ENCODE measurements at regions not wholly inside any gene's neighbourhood (a gene's known extent, or its start where the extent isn't known, plus 50 kb on each side); places are given as distances from the start of the nearest gene placed in this dataset.
A peak's percentile ranks its signal among the peaks of the same experiment; 100 is the strongest.
"Not testable (repeated sequence)": the region's sequence is repeated elsewhere in the genome, so short reads cannot be mapped to it uniquely, and the experiment has no call there.

DNA sequence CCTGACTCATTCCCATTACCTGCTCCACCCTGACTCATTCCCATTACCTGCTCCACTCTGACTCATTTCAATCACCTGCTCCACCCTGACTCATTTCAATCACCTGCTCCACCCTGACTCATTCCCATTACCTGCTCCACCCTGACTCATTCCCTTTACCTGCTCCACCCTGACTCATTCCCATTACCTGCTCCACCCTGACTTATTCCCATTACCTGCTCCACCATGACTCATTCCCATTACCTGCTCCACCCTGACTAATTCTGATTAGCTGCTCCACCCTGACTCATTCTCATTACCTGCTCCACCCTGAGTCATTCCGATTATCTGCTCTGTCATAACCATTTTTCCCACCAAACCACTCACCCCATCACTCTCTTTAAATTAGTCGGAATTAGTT is 901.2 kb upstream of the NEGR1 start:
- DNase-seq: not testable (repeated sequence)

DNA sequence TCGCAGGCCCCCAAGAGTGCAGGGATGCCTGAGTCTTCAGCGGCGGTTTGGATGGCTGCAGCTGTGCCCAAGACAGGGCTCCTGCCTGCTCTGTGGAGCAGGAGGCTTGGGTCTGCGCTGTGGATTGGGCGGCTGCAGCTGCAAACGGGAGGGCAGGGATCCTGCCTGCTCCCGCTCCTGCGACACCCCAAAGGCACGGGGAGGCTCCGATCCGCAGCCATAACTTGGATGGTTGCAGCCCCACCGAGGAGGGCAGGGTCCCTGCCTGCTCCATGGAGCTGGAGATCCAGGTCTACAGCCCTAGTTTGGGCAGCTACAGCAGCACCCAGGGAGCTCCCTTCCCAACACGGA is 898.8 kb upstream of the NEGR1 start:
- no peak for DNase-seq

- DNase-seq: no peak
Observed at GRCh38 chr1:73180397-73181189, 898.3 kb upstream of the NEGR1 start.

GRCh38 chr1:73176902-73177301 is 894.6 kb upstream of the NEGR1 start:
- DNase-seq: no peak

DNA sequence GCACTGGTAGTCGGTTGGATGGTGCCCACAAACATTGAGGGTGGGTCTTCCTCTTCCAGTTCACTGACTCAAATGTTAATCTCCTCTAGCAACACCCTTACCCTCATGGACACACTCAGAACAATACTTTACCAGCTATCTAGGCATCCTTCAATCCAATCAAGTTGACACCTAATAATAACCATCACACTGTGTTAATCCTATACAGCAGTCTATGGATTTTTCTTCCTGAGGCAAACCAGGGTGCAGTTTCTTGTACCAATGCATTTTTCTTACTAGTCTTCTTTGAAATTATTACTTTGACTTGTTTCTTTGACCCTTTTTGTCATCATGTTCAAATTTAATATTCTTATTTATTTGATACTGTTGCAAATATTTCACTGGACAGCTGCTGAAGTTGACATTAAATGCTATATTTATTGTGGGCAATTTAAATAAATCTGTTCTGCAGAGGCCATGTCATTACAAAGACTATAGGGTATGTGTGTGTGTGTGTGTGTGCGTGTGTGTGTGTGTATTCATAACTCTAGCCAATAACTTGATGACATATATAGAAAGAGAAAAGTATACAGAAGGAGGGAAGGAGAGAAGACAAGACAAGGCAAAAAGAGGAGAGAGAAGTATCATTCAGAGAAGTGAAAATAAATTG is 884.8 kb upstream of the NEGR1 start:
- DNase-seq: no peak

- DNase-seq: no peak
Observed at GRCh38 chr1:73162564-73162963, 880.2 kb upstream of the NEGR1 start.

DNA sequence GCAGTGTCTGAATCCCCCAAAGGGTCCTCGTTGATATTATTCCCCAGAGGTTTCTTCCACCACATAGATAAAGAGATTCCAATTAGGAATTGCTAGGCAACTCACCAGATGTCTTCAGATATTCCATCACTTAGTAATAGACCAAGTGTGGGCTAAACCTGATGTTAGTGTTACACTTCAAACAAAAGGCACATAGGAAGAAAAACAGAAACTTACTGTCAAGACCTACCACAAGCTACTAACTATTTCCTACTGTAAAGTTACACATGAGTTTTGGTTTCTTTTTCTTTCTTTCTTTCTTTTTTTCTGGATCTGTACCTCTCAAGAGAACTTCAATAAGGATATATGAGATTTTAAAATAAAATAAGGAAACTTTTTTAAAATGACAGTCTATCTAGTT is 879.1 kb upstream of the NEGR1 start:
- DNase-seq: no peak

GRCh38 chr1:73160759-73161158 is 878.4 kb upstream of the NEGR1 start:
- DNase-seq: no peak

- DNase-seq: no peak
Observed at GRCh38 chr1:73144311-73144710, 862.0 kb upstream of the NEGR1 start.

DNA sequence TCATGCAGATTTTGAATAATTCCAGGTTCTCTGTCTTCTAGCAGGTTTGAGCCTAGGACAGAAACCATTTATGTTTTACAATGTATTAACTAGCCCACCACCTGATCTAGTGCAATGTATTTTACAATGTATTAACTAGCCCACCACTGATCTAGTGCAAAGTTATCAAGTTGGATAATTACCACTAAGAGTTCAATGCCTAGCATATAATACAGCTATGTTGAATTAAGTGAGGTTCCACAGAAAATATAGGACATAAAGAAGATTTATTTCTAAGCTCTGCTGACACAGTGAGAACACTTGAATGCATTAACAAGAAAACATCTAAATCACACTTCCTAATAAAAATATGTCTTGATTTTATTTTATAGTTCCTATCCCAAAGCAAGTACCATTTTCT is 854.6 kb upstream of the NEGR1 start:
- DNase-seq: no peak

GRCh38 chr1:73106931-73107330 is 824.6 kb upstream of the NEGR1 start:
- DNase-seq: no peak

GRCh38 chr1:73105755-73106154 is 823.4 kb upstream of the NEGR1 start:
- no peak for DNase-seq

GRCh38 chr1:73104749-73105148 is 822.4 kb upstream of the NEGR1 start:
- DNase-seq: no peak

GRCh38 chr1:73100216-73100615 is 817.9 kb upstream of the NEGR1 start:
- no peak for DNase-seq

DNA sequence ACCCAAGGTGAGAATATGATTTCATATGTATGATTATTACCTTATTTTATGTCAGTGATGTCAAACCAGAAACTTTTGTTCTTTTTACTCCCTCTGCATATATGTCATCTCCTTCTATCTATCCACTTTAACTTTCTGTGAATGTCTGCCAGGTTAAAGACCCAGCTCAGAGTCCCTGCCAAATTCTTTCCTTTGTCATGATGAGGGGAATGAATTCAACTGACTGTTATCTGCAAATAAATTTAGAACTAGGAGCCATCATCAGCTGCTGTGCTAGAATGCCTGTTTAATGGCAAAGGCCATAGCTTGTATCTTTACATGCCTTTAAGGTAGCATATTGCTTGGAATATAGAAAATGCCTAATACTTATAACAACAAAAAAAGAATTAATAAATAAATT is 815.6 kb upstream of the NEGR1 start:
- DNase-seq: no peak

- no peak for DNase-seq
Observed at GRCh38 chr1:73096841-73097240, 814.5 kb upstream of the NEGR1 start.

DNA sequence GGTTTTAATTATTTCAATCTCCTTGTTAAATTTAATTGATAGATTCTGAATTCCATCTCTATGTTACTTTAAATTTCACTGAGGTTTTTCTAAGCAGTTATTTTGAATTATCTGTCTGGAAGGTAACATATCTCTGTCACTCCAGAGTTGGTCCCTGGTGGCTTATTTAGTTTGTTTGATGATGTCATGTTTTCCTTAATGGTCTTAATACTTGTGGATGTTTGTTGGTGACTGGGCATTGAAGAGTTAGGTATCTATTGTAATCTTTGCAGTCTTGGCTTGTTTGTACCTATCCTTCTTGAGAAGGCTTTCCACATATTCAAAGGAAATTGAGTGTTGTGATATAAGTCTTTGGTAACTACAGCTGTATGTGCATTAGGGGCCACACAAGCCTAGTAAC is 810.0 kb upstream of the NEGR1 start:
- DNase-seq: no peak

- DNase-seq: peak; percentile 8
Observed at GRCh38 chr1:73066866-73067265, 784.5 kb upstream of the NEGR1 start.

- DNase-seq: peak; percentile 89
Observed at GRCh38 chr1:73065339-73066041, 783.2 kb upstream of the NEGR1 start.

DNA sequence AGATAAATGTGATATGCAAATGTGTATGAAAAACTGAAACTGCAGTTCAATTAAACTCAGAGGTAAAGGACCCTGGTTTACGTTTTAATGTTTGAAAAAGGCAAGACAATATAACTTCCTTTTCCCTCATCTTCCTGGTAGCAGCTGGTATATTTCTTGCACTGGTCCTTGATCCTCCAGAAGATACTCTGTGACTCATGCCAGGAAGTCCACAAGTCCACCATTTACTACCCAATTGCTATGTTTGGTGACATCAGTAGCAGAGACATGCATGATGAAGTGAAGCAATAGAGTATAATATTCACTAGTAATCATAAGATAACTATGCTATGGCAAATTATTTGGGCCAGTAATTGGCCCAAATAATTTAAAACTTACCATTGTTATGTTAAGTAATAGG is 774.5 kb upstream of the NEGR1 start:
- DNase-seq: no peak

- DNase-seq: no peak
Observed at GRCh38 chr1:73044241-73045036, 762.1 kb upstream of the NEGR1 start.

GRCh38 chr1:73042403-73042802 is 760.1 kb upstream of the NEGR1 start:
- no peak for DNase-seq

DNA sequence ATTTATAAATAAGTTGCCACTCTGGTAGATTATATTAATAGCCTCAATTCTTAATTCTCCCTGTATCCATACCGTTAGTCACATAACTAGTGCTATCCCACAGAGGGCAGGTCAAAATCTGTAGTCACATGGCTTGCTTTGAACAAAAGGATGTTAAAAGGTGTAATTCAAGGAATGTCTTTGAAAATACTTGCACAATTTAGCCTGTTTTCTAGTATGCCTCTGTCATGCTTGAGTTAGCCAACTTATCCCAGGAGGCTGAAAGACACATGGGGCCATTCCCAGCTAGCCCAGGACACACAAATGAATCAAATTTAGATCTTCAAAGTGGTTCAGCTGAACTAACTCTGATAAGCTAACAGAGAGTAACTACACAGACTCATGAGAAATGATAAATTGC is 758.5 kb upstream of the NEGR1 start:
- DNase-seq: no peak
